ENCODE measurements at regions not wholly inside any gene's neighbourhood (a gene's known extent, or its start where the extent isn't known, plus 50 kb on each side); places are given as distances from the start of the nearest gene placed in this dataset.

DNA sequence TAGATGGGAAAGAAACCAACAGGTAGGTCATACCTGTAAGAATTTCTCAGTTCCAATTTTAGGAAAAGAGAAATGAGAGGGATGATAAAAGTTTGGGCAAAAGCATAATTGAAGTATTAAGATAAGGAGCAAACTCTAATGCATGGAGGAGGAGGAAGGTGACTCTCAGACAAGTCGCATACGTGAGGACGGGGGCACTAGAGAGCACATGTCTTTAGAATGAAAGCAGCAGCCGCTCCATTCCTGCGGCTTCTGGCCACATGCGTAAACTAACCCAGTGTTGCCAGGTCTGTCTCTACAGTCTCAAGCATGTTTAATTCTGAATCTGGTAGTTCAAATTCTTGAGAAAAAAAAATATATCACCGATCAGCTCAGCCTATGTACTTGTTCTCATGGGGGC lies 371.5 kb upstream of the SLC30A5 start:
- intact Hi-C loops (cut with micrococcal nuclease), result no loop called here
- H3K4me3 Mint-ChIP-seq, result no peak overlapping the region
- H3K36me3 Mint-ChIP-seq (ENCODE audit: low read depth), result no peaks in the 10 kb centered on the region
- DNase-seq, result no peak
- CTCF ChIA-PET, result no interaction called here
- H3K27ac Mint-ChIP-seq, result no peak overlapping the region
- H3K9me3 Mint-ChIP-seq, result peaks cover 5% of the 10 kb centered on the region
- H3K27me3 Mint-ChIP-seq (ENCODE audit: low read depth), result no peaks in the 10 kb centered on the region
- H3K4me1 Mint-ChIP-seq (ENCODE audit: low read depth), result peaks cover 3% of the 10 kb centered on the region

GRCh38 chr5:68725905-68726683 lies 367.7 kb upstream of the SLC30A5 start:
- no peaks in the 10 kb centered on the region for H3K36me3 Mint-ChIP-seq (ENCODE audit: low read depth)
- H3K9me3 Mint-ChIP-seq, result peaks cover 3% of the 10 kb centered on the region
- H3K4me1 Mint-ChIP-seq (ENCODE audit: low read depth), result peaks cover 3% of the 10 kb centered on the region
- DNase-seq, result no peak
- CTCF ChIA-PET, result no interaction called here
- no peak overlapping the region for H3K27ac Mint-ChIP-seq
- no peak overlapping the region for H3K4me3 Mint-ChIP-seq
- no peaks in the 10 kb centered on the region for H3K27me3 Mint-ChIP-seq (ENCODE audit: low read depth)
- intact Hi-C loops (cut with micrococcal nuclease), result no loop called here

DNA sequence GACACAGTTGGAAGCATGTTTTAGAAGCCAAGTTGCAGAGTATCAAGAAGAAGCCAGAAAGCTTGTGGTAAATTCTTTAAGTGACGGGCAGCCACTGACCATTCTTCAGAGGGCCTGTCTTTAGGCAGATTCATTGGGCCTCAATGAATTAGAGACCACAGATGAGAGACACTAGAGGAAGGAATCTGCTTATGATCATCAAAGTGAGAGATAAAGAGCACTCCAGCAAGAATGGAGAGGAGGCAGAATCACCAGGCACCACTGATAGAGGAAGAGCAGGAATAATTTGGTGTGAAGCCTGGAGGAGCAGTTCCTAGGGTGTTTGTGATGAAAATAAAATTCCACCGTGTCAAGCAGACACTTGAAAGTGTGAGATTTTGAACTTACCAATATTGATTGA lies 365.9 kb upstream of the SLC30A5 start:
- Mint-ChIP-seq H3K9me3 (peaks cover 3% of the 10 kb centered on the region), H3K4me1 (ENCODE audit: low read depth) (peaks cover 3% of the 10 kb centered on the region), H3K27me3 (ENCODE audit: low read depth) (no peaks in the 10 kb centered on the region), H3K27ac (no peak overlapping the region), H3K36me3 (ENCODE audit: low read depth) (no peaks in the 10 kb centered on the region), H3K4me3 (no peak overlapping the region)
- CTCF ChIA-PET, result interaction anchor here (0.8 kb wide), 1 partner anchor 279 kb away, joined by 3 read pairs; no protein-coding TSS in a partner anchor
- DNase-seq, result no peak
- intact Hi-C loops (cut with micrococcal nuclease), result no loop called here

DNA sequence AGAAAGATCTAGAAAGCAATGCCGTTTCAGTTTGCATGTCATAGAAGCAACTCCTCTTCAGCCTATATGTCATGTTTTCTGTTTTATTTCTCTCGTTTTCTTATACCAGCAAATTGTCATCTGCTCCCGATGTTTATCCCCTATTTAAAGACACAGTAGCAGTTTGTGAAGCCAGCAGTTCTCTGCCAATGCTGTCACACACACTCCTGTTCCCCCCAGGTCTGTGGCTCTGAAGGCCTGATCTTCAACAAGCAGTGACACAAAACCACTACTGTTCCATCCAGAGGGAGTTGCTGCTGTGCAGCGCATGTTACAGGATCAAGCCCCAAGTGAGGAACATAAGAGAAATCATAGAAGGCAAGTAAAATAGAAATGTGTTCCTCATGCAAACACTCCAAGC lies 364.1 kb upstream of the SLC30A5 start:
- peaks cover 3% of the 10 kb centered on the region for H3K4me1 Mint-ChIP-seq (ENCODE audit: low read depth)
- no peaks in the 10 kb centered on the region for H3K27me3 Mint-ChIP-seq (ENCODE audit: low read depth)
- H3K4me3 Mint-ChIP-seq, result no peak overlapping the region
- H3K27ac Mint-ChIP-seq, result no peak overlapping the region
- DNase-seq, result no peak
- intact Hi-C loops (cut with micrococcal nuclease), result no loop called here
- H3K9me3 Mint-ChIP-seq, result no peaks in the 10 kb centered on the region
- H3K36me3 Mint-ChIP-seq (ENCODE audit: low read depth), result no peaks in the 10 kb centered on the region
- CTCF ChIA-PET, result no interaction called here

- Mint-ChIP-seq H3K4me1 (ENCODE audit: low read depth) (peaks cover 3% of the 10 kb centered on the region), H3K9me3 (no peaks in the 10 kb centered on the region), H3K4me3 (no peak overlapping the region), H3K27ac (no peak overlapping the region), H3K36me3 (ENCODE audit: low read depth) (no peaks in the 10 kb centered on the region), H3K27me3 (ENCODE audit: low read depth) (no peaks in the 10 kb centered on the region)
- intact Hi-C loops (cut with micrococcal nuclease), result no loop called here
- CTCF ChIA-PET, result no interaction called here
- no peak for DNase-seq
Measured at GRCh38 chr5:68730220-68730978, 363.4 kb upstream of the SLC30A5 start.

- DNase-seq, result no peak
- no peaks in the 10 kb centered on the region for H3K36me3 Mint-ChIP-seq (ENCODE audit: low read depth)
- no peak overlapping the region for H3K27ac Mint-ChIP-seq
- no peaks in the 10 kb centered on the region for H3K9me3 Mint-ChIP-seq
- CTCF ChIA-PET, result no interaction called here
- H3K27me3 Mint-ChIP-seq (ENCODE audit: low read depth), result no peaks in the 10 kb centered on the region
- no peak overlapping the region for H3K4me3 Mint-ChIP-seq
- peaks cover 2% of the 10 kb centered on the region for H3K4me1 Mint-ChIP-seq (ENCODE audit: low read depth)
- intact Hi-C loops (cut with micrococcal nuclease), result no loop called here
Measured at GRCh38 chr5:68730979-68731654, 362.7 kb upstream of the SLC30A5 start.

- H3K27ac Mint-ChIP-seq, result no peak overlapping the region
- no peaks in the 10 kb centered on the region for H3K36me3 Mint-ChIP-seq (ENCODE audit: low read depth)
Measured at GRCh38 chr5:68732251-68732650, 361.6 kb upstream of the SLC30A5 start.

GRCh38 chr5:68734781-68735180 lies 359.0 kb upstream of the SLC30A5 start:
- no peak overlapping the region for H3K27ac Mint-ChIP-seq
- no peaks in the 10 kb centered on the region for H3K27me3 Mint-ChIP-seq (ENCODE audit: low read depth)
- no peak overlapping the region for H3K4me3 Mint-ChIP-seq
- intact Hi-C loops (cut with micrococcal nuclease), result no loop called here
- H3K36me3 Mint-ChIP-seq (ENCODE audit: low read depth), result no peaks in the 10 kb centered on the region
- no peak for DNase-seq
- no peaks in the 10 kb centered on the region for H3K4me1 Mint-ChIP-seq (ENCODE audit: low read depth)
- CTCF ChIA-PET, result interaction anchor here (0.5 kb wide), 1 partner anchor 44 kb away, joined by 3 read pairs; no protein-coding TSS in a partner anchor
- H3K9me3 Mint-ChIP-seq, result no peaks in the 10 kb centered on the region

More at GRCh38 chr5:68732251-68732650, 361.6 kb upstream of the SLC30A5 start:
- Mint-ChIP-seq H3K9me3 (no peaks in the 10 kb centered on the region), H3K4me1 (ENCODE audit: low read depth) (no peaks in the 10 kb centered on the region), H3K27me3 (ENCODE audit: low read depth) (no peaks in the 10 kb centered on the region), H3K4me3 (no peak overlapping the region)
- DNase-seq, result no peak
- intact Hi-C loops (cut with micrococcal nuclease), result no loop called here
- CTCF ChIA-PET, result interaction anchor here (0.6 kb wide), 1 partner anchor 1746 kb away, joined by 3 read pairs; no protein-coding TSS in a partner anchor

DNA sequence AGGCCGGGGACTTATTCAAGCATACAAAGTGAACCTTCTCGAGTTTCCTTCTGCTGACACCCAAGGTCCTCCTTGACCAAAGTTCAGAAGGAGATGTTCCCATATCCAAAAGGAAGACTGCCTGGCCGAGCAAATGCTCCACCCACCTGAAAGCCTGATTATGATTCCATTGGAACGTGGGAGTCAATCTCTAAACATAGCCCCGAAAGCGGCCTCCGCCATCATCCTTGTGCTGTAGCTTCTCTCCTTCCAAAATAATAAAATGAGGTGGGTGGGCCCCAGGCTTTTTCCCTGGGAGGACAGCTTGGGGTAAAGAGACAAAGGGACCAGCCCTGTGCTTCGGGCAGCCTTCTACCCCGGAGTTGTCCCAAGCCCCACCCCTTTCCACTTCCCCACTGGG lies 355.6 kb upstream of the SLC30A5 start:
- Mint-ChIP-seq H3K27ac (no peak overlapping the region), H3K4me1 (ENCODE audit: low read depth) (no peaks in the 10 kb centered on the region), H3K27me3 (ENCODE audit: low read depth) (no peaks in the 10 kb centered on the region), H3K36me3 (ENCODE audit: low read depth) (no peaks in the 10 kb centered on the region), H3K9me3 (no peaks in the 10 kb centered on the region), H3K4me3 (no peak overlapping the region)
- CTCF ChIA-PET, result no interaction called here
- intact Hi-C loops (cut with micrococcal nuclease), result no loop called here
- no peak for DNase-seq

GRCh38 chr5:68738841-68739240 lies 355.0 kb upstream of the SLC30A5 start:
- no peak overlapping the region for H3K27ac Mint-ChIP-seq
- no peak overlapping the region for H3K4me3 Mint-ChIP-seq
- CTCF ChIA-PET, result no interaction called here
- H3K36me3 Mint-ChIP-seq (ENCODE audit: low read depth), result no peaks in the 10 kb centered on the region
- H3K27me3 Mint-ChIP-seq (ENCODE audit: low read depth), result no peaks in the 10 kb centered on the region
- intact Hi-C loops (cut with micrococcal nuclease), result no loop called here
- no peak for DNase-seq
- H3K4me1 Mint-ChIP-seq (ENCODE audit: low read depth), result no peaks in the 10 kb centered on the region
- H3K9me3 Mint-ChIP-seq, result no peaks in the 10 kb centered on the region

DNA sequence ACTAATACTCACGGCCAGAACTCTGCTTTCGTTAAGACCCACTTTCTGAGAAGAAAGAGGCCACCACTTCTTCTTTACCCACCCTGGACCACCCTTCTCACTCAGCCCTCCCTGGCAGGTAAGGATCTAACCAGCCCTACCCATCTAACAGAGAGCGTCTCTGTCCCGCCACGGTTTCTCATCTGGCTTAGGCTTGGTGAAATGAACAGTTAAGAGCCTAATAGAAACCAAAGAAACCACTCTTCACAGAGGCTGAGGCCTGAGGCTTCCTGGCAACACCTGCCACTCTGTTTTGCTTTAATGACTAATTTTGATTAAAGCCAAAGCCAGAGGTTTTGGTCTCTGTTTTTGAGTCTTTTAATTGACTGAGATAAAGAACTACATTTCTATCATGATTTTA lies 354.1 kb upstream of the SLC30A5 start:
- H3K9me3 Mint-ChIP-seq, result no peaks in the 10 kb centered on the region
- H3K27me3 Mint-ChIP-seq (ENCODE audit: low read depth), result no peaks in the 10 kb centered on the region

DNA sequence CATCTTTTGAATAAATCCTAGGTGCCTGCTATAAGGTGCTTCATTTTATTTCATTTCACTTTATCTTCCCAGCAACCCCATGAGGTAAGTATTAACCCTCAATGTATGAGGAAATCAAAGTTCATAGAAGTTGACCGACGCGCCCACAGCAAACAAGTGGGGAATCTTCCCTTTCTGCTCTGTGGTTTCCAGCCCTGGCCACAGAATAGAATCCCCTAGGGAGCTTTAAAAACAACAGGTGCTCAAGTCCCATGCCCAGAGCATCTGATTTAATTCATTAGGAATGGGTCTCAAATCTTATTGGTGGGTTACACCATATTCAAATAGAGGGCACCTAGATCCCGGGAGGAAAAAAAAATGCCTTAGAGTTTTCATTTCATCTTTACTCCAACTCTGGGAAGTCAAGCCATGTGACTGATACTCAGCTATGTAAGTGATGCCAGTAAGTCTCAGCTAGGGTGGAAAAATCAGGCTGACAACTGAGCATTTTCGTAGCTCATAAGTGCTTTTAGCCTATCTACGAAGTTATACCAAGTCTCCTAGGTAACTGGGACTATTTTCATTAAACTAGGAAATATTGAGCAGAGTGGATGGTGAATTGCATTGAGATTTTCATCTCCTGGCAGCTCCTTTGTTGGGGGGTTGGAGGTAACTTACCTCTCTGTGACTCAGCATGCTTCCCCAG lies 353.4 kb upstream of the SLC30A5 start:
- CTCF ChIA-PET, result interaction anchor here (0.6 kb wide), 1 partner anchor 171 kb away, joined by 3 read pairs; no protein-coding TSS in a partner anchor
- Mint-ChIP-seq H3K4me3 (no peak overlapping the region), H3K27me3 (ENCODE audit: low read depth) (no peaks in the 10 kb centered on the region), H3K36me3 (ENCODE audit: low read depth) (no peaks in the 10 kb centered on the region), H3K4me1 (ENCODE audit: low read depth) (no peaks in the 10 kb centered on the region), H3K27ac (no peak overlapping the region), H3K9me3 (no peaks in the 10 kb centered on the region)
- DNase-seq, result no peak
- intact Hi-C loops (cut with micrococcal nuclease), result loop anchor here (10.0 kb wide), 1 partner anchor 276 kb away; no protein-coding TSS in a partner anchor

More for the DNA sequence above, 354.1 kb upstream of the SLC30A5 start:
- intact Hi-C loops (cut with micrococcal nuclease), result loop anchor here (10.0 kb wide), 1 partner anchor 275 kb away; no protein-coding TSS in a partner anchor
- CTCF ChIA-PET, result no interaction called here
- Mint-ChIP-seq H3K4me1 (ENCODE audit: low read depth) (no peaks in the 10 kb centered on the region), H3K27ac (no peak overlapping the region), H3K36me3 (ENCODE audit: low read depth) (no peaks in the 10 kb centered on the region), H3K4me3 (no peak overlapping the region)
- no peak for DNase-seq

Measured in activated naive CD4-positive, alpha-beta T cell treated with anti-CD3 and anti-CD28 coated beads for 36 hours (primary cell).